GM23248 (cell line): ENCODE measurements at regions not wholly inside any gene's neighbourhood (a gene's known extent, or its start where the extent isn't known, plus 50 kb on each side); places are given as distances from the start of the nearest gene placed in this dataset.

Source experiments
- EZH2 ChIP-seq: fragments of 200-600 bp; sonication (generic); IDR thresholded peaks from 2 replicates; pipeline ENCODE4 v1.6.1; 2018; ENCODE audit warnings: antibody characterized with exemption, mild to moderate bottlenecking; ENCODE audit not compliant: insufficient read depth, poor library complexity, severe bottlenecking
- EZH2phosphoT487 ChIP-seq: fragments of 200-600 bp; sonication (generic); IDR thresholded peaks from 2 replicates; pipeline ENCODE4 v1.6.1; 2018; ENCODE audit warnings: antibody characterized with exemption, moderate library complexity, mild to moderate bottlenecking, low read depth; ENCODE audit not compliant: insufficient read depth

DNA sequence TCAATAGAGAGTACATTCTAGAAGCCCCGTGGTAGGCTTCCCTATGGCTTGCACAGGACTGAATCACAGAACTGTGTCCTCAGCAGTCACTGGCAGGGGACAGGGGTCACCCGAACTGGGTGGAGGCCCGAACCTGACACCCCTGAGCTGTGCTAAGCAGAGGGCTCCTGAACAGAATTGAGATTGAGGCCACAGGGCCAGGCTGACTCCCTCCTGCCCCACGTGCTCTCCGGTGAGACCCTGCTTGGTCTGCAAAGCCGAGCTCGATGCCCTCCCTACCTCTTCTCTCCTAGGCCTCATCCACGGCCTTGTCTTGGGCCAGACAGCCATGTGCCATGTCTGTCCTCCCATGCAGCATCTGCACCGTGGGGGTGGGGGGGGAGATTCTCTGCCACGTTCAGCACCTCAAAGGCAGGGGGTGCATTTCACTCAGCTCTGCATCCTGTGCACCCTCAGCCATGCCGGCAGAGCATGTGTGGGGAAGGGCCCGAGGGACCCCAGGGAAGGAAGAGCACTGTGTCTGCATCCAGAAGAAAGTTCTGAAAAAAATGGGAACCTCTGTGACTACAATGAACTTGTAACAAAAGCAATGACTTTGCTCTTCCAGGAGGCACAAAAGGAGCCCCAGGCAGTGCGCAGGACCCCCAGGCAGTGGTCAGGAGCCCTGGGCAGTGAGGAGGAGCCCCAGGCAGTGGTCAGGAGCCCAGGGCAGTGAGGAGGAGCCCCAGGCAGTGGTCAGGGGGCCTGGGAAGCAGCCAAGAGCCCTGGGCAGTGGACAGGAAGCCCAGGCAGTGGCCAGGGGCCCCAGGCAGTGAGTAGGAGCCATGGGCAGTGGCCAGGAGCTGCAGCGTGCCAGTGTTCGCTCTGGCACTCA is 76.7 kb upstream of the SEPTIN5 start:
- TF ChIP-seq EZH2phosphoT487 (no peak), EZH2 (no peak)
